GM04503 (cell line): ENCODE measurements at regions not wholly inside any gene's neighbourhood (a gene's known extent, or its start where the extent isn't known, plus 50 kb on each side); places are given as distances from the start of the nearest gene placed in this dataset.

ENCODE experiments used
- DNase-seq: peaks from one replicate; pipeline ENCODE4 v3.0.0-alpha.2; 2012; ENCODE audit warnings: low read depth

DNA sequence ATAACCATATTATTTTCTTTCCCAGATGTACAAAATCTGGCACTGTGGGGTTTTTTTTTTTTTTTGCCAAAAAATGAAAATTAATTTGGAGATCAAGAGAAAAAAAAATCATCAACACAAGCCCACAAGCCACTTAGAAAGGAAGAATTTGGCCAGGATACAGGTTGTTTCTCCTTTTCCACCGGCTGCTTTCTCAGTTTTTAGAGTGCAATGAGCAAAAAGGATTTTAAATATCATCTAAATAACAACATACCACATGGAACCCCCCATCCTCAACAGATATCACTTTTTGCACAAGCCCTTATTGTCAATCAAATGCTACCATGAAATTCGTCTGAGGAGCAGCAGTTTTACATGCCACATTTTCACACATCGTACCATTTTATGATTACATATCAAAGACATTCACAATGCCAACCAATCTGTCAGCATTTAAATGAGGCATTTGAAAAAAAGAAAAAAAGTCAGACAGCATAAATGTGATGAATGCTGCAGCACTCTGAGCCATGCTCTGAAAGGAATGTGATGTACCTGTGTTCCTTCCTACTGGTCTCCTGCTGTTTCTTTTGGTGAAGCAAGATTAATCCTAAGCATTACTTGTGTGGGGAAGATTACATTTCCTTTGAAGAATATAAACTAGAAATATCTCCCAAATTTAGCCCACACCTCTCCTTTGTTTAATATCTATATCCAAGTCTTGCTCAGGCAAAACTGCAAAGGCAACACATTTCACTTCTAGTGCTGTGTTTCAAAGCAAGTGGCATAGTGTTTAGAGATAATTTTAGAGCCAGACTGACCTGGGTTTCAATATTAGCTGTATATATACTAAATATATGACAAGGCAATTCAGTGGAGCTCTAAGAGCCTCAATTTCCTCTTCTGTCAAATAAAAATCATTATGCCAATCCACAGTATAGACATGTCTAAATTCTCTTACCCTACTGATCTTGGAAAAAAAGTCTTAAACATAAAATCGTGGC is 391.3 kb downstream of the CMPK2 start:
- DNase-seq: no peak

DNA sequence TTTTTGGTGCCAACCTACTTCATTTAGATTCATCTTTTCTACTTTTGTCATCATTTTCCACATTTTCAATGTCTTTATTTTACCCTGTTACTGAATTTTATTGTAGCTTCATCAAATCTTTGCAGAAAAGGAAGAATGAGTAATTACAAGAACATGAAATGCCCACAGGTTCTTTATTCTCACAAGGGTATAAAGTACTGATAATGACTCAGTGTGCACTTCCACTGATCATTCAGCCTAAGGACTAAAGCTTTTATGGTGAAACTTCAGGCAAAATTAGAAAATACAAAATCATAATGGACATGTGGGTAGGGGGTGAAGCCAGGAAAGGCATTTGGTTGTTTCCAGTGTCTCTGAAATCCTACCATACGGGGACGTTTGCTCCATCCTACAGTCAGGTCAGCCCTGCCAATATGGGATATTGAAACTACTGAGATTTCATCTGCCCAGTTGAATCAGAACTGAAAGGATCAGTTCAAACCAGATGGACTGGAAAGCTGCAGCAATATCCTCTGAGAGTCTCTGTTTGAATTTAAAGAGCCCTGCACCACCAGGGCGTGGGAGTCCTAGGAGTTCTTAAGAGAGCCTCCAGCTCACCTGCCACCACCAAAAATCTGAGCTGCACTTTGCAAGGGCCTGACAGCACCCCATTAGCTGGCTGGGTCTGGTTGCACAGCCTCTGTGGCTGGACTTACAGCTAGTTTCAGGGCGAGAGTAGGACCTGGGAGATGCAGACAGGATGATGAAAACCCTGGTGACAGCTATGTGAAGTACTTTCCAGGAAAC is 390.4 kb downstream of the CMPK2 start:
- DNase-seq: no peak

DNA sequence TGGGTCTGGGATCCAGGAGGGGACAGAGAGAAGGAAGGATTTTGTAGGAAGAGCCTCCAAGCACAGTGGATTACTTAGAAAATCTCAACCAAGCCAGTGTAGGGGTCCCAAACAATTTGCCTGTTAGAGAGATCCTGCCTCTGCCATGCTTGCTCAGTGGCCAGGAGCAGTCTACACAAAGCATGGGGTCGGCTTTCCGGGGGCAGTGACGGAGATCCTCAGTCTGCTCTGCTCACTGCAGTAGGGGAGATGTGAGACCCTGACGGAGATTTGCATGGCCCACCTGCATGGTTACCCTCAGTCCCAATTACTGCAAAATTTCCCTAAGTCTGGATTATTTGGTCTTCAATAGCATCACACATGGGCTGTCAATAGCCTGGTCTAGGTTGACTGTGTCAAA is 385.2 kb downstream of the CMPK2 start:
- DNase-seq: no peak

DNA sequence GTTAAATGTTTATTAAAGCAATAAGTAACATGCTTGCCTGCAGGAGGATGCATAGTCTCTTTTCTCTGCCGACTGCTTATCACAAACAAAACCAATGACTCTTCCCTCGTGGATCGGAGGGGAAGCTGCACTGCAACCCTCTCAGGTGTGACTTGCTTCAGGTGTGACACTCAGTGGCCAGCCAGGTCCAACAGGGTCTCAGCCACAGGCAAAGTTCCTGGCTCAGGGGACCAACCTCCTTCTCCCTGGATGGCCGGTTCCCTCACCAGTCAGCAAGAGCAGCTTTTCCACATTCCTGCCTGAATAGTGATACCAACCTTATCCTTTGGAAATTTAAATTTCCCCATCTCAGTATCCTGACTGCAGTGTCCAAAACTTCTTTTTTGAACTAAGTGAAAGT is 383.5 kb downstream of the CMPK2 start:
- DNase-seq: no peak

DNA sequence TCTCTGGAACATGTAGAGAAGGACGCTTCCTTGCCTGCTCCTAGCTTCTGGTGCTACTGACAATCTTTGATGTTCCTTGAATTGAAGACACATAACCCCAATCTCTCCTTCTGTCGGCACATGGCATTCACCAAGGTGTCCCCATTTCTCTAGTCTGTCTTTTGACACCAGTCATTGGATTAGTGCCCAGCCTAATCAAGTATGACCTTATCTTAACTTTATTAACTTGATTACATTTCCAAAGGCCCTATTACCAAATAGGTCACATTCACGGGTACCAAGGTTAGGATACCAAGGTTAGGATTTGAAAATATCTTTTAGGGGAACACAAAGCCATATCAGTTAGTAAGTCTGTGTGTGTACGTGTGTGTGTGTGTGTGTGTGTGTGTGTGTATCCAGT is 377.9 kb downstream of the CMPK2 start:
- DNase-seq: no peak

DNA sequence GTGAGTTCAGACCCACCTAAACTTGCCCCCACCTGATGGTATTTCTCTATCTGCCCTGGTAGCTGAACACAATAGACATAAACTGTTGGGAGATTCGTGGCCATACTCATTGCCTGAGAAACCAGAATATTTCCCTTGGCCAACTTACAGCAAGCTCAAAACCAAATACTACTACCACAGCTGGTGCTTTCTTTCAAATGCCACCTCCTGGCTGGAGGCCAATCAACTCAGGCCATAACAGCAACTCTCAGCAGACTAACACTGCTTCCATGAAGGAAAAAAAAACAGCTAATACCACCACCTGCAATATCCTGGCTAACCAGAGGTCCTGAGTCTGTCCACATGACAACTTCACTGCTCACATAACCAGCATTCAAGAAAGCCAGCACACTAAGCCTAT is 373.1 kb downstream of the CMPK2 start:
- no peak for DNase-seq

DNA sequence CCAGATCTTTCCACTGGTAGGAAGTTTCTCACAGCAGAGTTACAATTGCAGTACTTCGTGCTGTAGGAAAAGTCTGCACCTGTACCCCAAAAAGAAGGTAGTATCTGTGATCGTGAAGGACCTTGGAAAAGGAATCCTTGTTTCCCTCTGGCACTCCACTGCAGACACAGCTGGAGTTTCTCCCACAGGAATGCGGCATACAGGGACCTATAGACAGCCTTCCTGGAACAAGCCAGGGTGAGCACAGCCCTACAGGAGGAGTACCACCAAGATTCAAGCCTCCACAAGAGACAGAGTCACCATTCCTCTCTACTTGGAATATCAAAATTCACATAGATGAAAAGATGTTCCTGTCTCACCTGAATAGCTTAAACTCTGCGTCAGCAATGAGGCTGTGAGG is 372.4 kb downstream of the CMPK2 start:
- no peak for DNase-seq

DNA sequence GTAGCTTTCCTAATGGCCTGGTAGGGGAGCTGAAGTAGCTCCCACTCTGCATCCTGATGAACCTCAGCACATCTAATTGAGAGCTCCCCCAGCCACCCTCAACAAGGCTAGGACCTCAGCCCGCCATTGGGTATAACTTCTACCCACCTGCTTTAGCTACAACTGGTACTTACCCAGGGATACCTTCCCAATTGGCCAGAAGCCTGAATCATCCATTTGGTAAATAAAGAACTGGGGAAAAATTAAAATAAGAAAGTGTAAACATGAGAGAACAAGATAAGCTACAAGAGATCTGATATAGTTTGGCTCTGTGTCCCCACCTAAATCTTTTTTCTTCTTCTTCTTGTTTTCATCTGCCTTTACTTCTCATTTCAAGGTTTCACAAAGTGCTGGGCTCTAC is 372.0 kb downstream of the CMPK2 start:
- DNase-seq: no peak

DNA sequence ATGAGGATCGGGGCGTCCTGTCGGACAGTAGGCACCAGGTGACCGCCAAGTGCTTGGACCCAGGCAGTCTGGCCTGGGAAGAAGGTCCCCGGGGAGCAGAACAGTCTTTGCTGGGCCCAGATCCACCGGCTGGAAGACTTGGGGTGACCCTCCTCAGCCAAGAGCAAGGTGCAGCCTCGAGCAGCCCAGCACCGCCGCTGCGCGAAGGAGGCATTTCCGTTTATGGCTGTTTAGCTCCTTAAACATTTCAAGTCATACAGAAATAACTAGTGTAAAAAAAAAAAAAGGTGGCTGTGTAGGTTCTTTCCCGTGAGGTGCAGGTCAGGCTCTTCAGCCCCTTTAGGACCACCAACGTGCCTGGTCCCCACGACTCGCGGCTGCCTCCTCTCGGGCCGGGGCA is 370.2 kb downstream of the CMPK2 start:
- DNase-seq: no peak

DNA sequence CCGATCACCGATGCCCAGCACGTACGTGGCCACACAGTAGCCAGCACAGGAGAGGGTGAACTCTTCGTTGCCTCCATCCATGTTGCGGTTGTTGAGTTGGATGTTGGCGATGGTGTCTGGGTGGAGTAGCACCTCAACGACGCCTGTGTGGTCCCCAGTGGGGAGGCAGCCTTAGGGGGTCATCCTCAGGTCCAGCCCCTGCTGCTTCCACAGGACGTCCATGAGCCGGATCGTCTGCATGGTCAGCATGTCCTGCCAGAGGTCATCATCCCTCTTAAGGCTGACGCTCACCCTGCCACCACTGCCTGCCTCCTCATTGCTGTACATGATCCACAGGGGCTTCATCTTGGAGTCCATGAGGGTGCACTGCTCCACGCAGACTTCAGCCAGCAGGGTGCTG is 369.3 kb downstream of the CMPK2 start:
- DNase-seq: no peak

DNA sequence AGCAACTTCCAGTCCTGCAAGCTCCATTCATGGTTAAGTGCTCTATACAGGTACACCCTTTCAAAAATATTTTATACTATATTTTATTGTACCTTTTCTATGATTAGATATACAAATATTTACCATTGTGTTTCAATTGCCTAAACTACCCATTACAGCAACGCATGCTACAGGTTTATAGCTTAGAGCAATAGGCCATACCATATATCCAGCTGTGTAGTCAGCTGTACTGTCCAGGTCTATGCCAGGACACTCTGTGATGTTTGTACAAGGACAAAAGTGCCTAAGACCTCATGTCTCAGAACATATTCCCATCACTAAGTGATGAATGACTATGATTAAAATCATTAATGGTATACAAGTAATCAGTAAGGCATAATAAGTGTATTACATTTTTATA is 368.7 kb downstream of the CMPK2 start:
- no peak for DNase-seq

DNA sequence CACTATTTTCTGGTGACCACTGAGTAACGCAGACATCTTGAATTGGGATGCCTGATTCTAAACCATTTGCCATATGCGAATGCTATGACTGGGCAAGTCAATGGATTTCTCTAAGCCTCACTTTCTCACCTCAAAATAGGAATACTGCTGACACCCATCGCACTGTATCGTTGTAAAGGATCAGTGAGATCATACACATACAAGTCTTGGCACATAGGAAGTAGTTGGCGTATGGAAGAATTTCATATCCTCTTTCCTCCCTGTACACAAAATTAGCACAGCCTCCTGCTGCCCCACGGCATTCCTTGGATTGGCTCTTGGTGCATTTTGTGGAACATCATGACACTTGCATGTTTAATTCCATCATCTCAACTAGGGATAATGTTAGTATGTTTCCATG is 366.9 kb downstream of the CMPK2 start:
- DNase-seq: no peak

DNA sequence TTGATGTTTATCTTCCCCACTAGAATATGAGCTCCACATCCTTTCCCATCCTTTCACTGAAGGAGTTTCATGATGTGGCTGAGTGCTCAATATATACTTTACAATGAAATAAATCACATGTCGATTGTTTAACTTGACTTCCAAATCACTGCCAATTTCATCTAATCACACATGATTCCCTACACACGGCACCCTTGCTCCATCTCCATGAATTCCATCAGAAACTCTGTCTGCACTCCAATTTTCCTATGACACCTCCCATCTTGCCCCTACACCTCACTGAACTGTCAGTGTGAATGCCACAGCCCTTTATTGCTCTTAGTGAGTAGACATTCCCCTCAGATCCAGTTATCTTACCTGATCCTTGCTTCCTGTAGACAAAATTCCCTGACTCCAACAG is 366.0 kb downstream of the CMPK2 start:
- no peak for DNase-seq

DNA sequence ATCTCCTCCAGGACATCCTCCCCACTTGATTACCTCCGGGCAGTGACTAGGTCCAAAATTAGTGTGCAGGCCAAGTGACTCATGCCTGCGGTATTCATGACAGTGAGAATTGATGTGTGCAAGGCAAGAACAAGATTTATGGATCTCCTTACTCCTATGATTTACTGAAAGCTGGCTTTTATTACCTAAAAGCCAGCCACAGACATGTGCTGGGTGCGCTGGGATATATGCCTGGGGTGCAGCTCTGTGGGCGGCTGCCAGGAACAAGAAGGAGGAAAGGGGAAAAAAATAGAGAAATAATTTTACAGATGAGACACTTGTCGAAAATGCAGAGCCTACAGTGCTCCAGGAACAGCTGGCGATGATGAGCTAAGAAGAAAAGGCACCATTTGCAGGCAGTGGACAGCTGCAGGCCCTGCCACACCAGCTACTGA is 359.3 kb downstream of the CMPK2 start:
- DNase-seq: no peak

DNA sequence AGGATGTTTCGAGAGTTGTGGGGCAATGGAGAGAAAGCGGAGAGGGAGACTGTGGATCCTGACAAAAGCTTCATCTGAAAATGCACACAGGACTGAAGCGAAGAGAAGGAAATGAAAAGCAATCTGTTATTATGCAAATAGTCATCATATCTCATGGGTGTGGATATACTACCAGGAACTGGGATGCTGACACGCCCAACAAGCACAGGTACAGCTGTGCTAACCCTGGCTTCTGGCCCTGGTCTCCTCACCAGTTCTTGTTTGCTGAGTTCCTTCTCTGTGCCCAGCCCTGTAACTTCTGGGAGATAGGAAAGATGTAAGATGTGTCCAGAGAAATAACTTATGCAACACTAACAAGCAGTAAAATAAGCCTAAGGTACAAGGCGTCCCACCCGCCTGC is 358.8 kb downstream of the CMPK2 start:
- DNase-seq: no peak

DNA sequence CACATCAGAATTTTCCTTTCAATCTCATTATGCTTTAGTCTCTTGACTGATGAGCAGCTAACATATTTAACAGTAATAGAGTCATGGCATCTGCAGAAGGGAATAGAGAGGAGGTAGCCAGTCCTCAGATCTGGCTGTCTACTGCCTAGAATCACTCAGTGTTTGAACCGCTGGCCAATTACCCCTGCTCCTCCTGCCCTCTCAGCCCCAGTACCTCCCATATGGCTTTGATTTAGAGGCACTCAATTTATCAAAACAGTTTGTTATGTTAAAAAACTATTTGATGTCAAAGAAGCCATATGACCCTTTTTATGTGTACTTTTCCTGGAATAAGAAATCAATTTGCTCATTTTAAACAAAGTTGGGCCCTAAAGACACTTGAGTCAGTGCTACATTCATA is 355.2 kb downstream of the CMPK2 start:
- DNase-seq: no peak

DNA sequence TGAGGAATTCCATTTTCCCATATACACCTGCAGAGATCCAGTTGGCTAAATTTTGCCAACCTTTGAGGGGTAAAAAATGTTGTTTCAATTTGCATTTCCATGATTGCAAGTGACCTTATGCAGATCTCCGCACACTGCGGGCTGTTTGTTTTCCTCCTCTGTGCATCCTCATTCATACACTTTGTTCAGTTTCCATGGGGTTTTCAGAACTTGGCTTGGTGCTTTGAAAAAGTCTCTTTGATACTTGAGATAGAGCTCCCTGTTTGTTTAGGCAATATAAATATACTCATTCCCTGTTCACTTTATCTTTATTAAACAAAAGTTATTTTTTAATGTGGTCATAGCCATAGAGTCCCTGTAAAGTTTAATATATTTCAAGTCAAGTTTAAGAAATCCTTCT is 353.1 kb downstream of the CMPK2 start:
- DNase-seq: no peak

DNA sequence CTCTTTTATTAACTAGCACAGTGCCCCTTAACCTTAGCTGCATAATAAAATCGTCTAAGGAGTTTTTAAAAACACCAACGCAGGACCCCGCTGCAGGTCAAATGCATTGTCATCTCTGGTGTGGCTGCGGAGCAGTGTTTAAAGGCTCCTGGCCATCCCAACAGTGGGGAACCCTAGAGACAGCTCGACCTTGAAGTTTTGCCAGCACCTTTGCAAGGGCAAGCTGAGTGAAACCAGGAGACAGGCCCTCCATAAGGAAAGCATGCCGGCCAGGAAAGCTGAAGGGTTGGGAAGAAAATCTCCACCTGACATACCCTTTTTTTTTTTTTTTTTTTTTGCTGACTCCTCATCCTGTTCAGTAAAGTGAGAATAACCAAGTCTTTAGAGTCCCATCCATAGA is 349.0 kb downstream of the CMPK2 start:
- DNase-seq: no peak

DNA sequence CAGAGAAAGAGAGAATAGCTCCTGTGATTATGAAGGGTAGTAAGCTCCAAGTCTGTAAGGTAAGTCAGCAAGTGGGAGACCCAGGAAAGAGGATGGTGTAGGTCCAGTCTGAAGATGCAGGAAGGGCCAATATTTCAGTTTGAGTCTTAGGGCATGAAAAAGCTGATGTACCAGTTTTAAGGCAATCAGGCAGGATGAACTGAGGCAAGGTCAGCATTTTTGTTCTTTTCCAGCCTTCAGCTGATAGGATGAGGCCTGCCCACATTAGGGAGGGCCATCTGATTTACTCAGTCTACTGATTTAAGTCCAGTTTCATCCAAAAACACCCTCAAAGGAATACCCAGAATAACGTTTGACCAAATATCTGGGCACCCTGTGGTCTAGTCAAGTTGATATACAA is 347.3 kb downstream of the CMPK2 start:
- no peak for DNase-seq

DNA sequence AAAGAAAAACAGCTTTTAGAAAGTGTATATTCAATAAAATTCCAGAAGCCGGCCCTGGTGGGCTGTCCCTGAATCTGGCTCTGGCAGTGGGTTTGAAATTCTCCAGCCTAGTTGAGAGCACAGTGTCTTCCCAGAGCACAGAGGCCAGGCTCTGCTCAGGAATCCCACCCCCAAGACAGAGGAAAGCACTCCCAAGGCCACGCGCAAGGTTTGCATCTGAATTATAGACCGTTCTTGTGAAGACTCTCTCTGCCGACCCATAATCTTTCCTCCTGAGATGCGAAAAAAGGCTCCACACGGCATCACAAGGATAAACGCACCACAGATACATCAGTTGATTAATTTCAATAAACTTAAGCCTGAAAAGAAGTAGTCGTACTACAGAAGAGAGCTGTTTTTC is 342.2 kb downstream of the CMPK2 start:
- DNase-seq: no peak

DNA sequence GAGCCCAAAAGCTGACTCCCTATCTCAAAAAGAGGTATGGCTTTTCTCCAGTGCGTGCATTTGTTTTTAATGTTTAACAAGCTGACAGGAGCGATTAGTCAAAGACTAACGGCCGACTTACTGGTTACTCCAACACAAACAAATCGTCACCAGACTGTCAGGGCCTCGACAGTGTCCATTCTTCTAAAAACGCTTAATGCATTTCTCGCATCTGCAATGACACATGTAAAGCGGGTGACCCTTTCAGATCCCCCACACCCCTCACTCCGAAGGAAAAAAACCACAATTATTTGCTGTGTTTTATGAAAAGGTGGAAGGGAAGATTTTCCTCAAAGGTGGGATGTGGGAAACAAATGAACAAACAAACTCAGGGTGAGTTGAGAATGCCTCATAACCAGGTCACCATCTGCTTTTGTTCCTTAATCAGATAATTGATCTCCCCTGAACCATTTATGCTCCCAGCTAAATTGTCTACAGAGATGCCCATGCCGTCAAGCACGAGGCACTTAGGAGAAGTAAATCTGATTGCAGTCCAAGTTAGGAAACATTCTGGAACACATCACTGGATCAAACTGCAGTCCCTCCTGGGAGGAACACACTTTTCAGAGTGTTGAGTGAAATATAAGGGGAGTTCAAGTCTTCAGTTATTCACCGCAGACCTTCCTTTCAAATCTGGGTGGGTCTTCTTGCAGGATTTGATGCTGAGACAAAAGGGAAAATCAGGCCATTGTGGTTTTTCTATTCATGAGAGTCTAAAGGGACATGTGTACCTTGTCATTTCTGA is 340.8 kb downstream of the CMPK2 start:
- no peak for DNase-seq

DNA sequence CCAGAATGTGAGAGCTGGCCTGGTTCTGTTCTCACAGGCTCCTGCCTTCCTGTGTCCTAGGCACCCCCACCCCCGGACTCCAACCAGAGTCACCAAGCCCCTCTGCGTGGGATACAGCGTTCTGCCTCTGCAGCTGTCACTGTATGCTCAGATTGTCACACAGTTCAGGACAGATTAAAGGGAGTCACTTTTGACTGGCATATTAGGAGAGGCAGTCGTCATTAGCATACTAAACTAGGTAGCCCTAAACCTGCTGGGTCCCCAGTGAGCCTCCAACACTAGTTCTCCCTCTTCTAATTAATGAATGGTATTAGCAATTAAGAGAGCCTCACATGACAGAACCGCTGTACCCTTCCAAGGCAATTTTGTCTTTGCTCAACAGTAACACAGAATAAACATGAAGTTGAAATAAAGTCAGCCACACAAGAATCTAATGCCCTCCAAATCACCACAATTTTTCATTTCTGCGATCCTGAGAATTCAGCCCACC is 340.2 kb downstream of the CMPK2 start:
- no peak for DNase-seq
